HEK293 (cell line): ENCODE measurements at regions not wholly inside any gene's neighbourhood (a gene's known extent, or its start where the extent isn't known, plus 50 kb on each side); places are given as distances from the start of the nearest gene placed in this dataset.
"Not testable (repeated sequence)": the region's sequence is repeated elsewhere in the genome, so short reads cannot be mapped to it uniquely, and the experiment has no call there.

Experiments
- CTCF ChIA-PET: fragments of 350-600 bp; formaldehyde crosslinking; extraction: SDS; loops from one replicate; lab custom pipeline; 2021; ENCODE audit warnings: antibody characterized with exemption; lab: Yijun Ruan, JAX
- POLR2A ChIA-PET: fragments of 300-600 bp; formaldehyde crosslinking; extraction: SDS; loops from one replicate; lab custom pipeline; 2020; ENCODE audit warnings: antibody characterized with exemption, inconsistent platforms; lab: Yijun Ruan, JAX
- H3K27ac ChIP-seq: fragments of 200-500 bp; sonication (Bioruptor generic); 2 replicates; pipeline ENCODE4 v1.5.1; 2014; ENCODE audit warnings: low read depth, low read length, control low read depth, inconsistent platforms; ENCODE audit errors: extremely low read depth
- H3K36me3 ChIP-seq, 2 experiments: fragments of 200-500 bp in 1 of 2; sonication (Bioruptor generic) in 1 of 2; 1 replicate in 1 of 2; 2 replicates in 1 of 2; pipeline ENCODE4 v1.5.1; 2014 to 2017; ENCODE audit warnings: inconsistent platforms in 2 of 2, low read length in 2 of 2; ENCODE audit not compliant: control insufficient read depth in 2 of 2, insufficient read depth in 1 of 2
- H3K4me1 ChIP-seq: fragments of 200-500 bp; sonication (Bioruptor generic); 2 replicates; pipeline ENCODE4 v1.5.1; 2014; ENCODE audit warnings: mild to moderate bottlenecking, low read length, inconsistent platforms; ENCODE audit not compliant: control insufficient read depth, insufficient read depth
- H3K4me3 ChIP-seq: 2 replicates; pipeline ENCODE4 v1.5.1; 2011; ENCODE audit warnings: low read depth, mild to moderate bottlenecking, control low read depth, low read length, moderate library complexity
- H3K9me3 ChIP-seq: fragments of 200-500 bp; sonication (Bioruptor generic); 2 replicates; pipeline ENCODE4 v1.5.1; 2014; ENCODE audit warnings: low read depth, low read length, inconsistent platforms; ENCODE audit not compliant: control insufficient read depth, insufficient read depth
- ATF2 ChIP-seq: fragments of 450-650 bp; formaldehyde crosslinking; IDR thresholded peaks from 2 replicates; pipeline ENCODE4 v1.5.1; 2016; ENCODE audit warnings: missing biosample characterization, missing genetic modification characterization, low read depth
- HOXA7 ChIP-seq: sonication (generic); formaldehyde crosslinking; IDR thresholded peaks from 2 replicates; pipeline ENCODE4 v1.8.1; 2022; ENCODE audit warnings: missing genetic modification reagents, borderline replicate concordance
- KLF1 ChIP-seq: fragments of 450-650 bp; formaldehyde crosslinking; IDR thresholded peaks from 2 replicates; pipeline ENCODE4 v1.5.1; 2016; ENCODE audit warnings: missing biosample characterization, missing genetic modification characterization
- KLF7 ChIP-seq: fragments of 450-650 bp; formaldehyde crosslinking; IDR thresholded peaks from 2 replicates; pipeline ENCODE4 v1.5.1; 2016; ENCODE audit warnings: missing biosample characterization, missing genetic modification characterization, borderline replicate concordance
- ZBTB48 ChIP-seq: fragments of 450-650 bp; formaldehyde crosslinking; IDR thresholded peaks from 2 replicates; pipeline ENCODE4 v1.5.1; 2016; ENCODE audit warnings: missing biosample characterization, missing genetic modification characterization
- ZNF146 ChIP-seq: fragments of 450-650 bp; formaldehyde crosslinking; IDR thresholded peaks from 2 replicates; pipeline ENCODE4 v1.5.1; 2016; ENCODE audit warnings: missing biosample characterization, missing genetic modification characterization
- ZNF223 ChIP-seq: fragments of 450-650 bp; formaldehyde crosslinking; IDR thresholded peaks from 2 replicates; pipeline ENCODE4 v1.5.1; 2016; ENCODE audit warnings: missing biosample characterization, missing genetic modification characterization
- ZNF626 ChIP-seq: fragments of 450-650 bp; sonication (Bioruptor Pico); formaldehyde crosslinking; IDR thresholded peaks from 2 replicates; pipeline ENCODE4 v1.5.1; 2018; ENCODE audit warnings: missing biosample characterization, missing genetic modification characterization, inconsistent platforms
- ZNF654 ChIP-seq: fragments of 450-650 bp; formaldehyde crosslinking; IDR thresholded peaks from 2 replicates; pipeline ENCODE4 v1.5.1; 2016; ENCODE audit warnings: low read depth, missing biosample characterization, missing genetic modification characterization
- ZNF658 ChIP-seq: fragments of 450-650 bp; formaldehyde crosslinking; IDR thresholded peaks from 2 replicates; pipeline ENCODE4; 2016; ENCODE audit warnings: missing biosample characterization, missing genetic modification characterization
- TF ChIP-seq, protein P1 (sequence below): fragments of 450-650 bp; formaldehyde crosslinking; IDR thresholded peaks from 2 replicates; pipeline ENCODE4 v1.5.1; 2016; ENCODE audit warnings: missing biosample characterization, missing genetic modification characterization, borderline replicate concordance
- TF ChIP-seq, protein P2 (sequence below): sonication (generic); formaldehyde crosslinking; IDR thresholded peaks from 2 replicates; pipeline ENCODE4 v1.8.1; 2022; ENCODE audit warnings: mild to moderate bottlenecking, moderate library complexity, missing genetic modification reagents
- TF ChIP-seq, protein P3 (sequence below): fragments of 450-650 bp; formaldehyde crosslinking; IDR thresholded peaks from 2 replicates; pipeline ENCODE4 v1.5.1; 2016; ENCODE audit warnings: missing biosample characterization, missing genetic modification characterization

DNA sequence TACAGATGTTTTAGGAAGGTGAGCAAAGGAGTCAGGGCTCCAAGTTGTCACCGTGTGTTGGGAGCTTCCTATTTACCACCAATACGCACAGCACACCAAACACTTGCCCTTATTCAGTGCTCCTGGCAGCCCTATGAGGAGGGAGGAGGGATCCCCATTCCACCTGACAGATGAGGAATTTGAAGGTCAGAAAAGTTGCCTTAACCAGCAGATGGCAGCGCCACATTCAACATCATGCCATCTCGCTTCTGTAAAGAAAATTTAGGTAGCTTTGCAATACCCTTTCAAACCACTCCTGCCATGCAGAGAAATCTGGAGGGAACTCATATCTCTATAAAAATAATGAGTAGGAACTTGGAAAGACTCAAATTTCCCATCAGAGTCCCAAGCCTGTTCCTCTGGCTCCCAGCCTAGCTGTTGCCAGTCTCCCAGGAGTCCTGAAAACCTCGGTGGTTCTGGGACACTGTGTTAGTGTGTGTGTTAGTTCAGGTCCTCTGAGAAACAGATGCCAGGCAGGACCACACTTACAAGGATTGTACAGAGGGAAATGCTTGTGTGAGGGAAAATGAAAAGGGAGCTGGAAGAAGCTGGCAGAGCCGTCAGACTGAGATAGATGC is 410.5 kb downstream of the MED13L start:
- POLR2A ChIA-PET: no interaction called here
- TF ChIP-seq ZNF654 (tag by site-specific recombination): peak; percentile 17; the same call in 1 of the 2 replicates
- TF ChIP-seq KLF7 (tag by site-specific recombination): no peak
- H3K9me3 ChIP-seq: no peaks in the 10 kb centered on the region
- H3K36me3 ChIP-seq: no peaks in the 10 kb centered on the region
- no peaks in the 10 kb centered on the region for H3K4me1 ChIP-seq
- CTCF ChIA-PET: interaction anchor here (0.6 to 2.8 kb wide), 4 partner anchors 44 to 1205 kb away, joined by 3 to 15 read pairs (median 4); no protein-coding TSS in a partner anchor
- H3K4me3 ChIP-seq: no peak overlapping the region
- no peak overlapping the region for H3K27ac ChIP-seq

DNA sequence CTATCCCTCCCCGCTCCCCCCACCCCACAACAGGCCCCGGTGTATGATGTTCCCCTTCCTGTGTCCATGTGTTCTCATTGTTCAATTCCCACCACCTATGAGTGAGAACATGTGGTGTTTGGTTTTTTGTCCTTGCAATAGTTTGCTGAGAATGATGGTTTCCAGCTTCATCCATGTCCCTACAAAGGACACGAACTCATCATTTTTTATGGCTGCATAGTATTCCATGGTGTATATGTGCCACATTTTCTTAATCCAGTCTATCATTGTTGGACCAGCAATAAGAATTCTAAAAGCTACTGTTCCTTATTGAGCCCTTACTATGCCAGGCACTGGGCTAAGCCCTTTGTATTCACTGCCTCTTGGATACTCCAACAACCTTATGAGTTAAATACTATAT is 411.2 kb downstream of the MED13L start:
- H3K4me1 ChIP-seq, POLR2A ChIA-PET, H3K27ac ChIP-seq, H3K4me3 ChIP-seq, H3K36me3 ChIP-seq, H3K9me3 ChIP-seq: not testable (repeated sequence)
- peak; percentile 92 for TF ChIP-seq ZNF146 (tag by site-specific recombination)
- CTCF ChIA-PET: interaction anchor here (2.8 kb wide), 1 partner anchor 52 kb away, joined by 15 read pairs; no protein-coding TSS in a partner anchor

GRCh38 chr12:115864396-115864795 is 413.1 kb downstream of the MED13L start:
- ChIA-PET CTCF (interaction anchor here (1.1 to 1.4 kb wide), 2 partner anchors 8 to 54 kb away, joined by 3 to 6 read pairs; no protein-coding TSS in a partner anchor), POLR2A (no interaction called here)
- H3K27ac ChIP-seq: no peak overlapping the region
- no peaks in the 10 kb centered on the region for H3K9me3 ChIP-seq
- H3K4me1 ChIP-seq: peaks cover 4% of the 10 kb centered on the region; the same call in 1 of the 2 replicates
- no peak overlapping the region for H3K4me3 ChIP-seq
- TF ChIP-seq ZNF626 (tag by site-specific recombination): no peak
- TF ChIP-seq, protein P1, sequence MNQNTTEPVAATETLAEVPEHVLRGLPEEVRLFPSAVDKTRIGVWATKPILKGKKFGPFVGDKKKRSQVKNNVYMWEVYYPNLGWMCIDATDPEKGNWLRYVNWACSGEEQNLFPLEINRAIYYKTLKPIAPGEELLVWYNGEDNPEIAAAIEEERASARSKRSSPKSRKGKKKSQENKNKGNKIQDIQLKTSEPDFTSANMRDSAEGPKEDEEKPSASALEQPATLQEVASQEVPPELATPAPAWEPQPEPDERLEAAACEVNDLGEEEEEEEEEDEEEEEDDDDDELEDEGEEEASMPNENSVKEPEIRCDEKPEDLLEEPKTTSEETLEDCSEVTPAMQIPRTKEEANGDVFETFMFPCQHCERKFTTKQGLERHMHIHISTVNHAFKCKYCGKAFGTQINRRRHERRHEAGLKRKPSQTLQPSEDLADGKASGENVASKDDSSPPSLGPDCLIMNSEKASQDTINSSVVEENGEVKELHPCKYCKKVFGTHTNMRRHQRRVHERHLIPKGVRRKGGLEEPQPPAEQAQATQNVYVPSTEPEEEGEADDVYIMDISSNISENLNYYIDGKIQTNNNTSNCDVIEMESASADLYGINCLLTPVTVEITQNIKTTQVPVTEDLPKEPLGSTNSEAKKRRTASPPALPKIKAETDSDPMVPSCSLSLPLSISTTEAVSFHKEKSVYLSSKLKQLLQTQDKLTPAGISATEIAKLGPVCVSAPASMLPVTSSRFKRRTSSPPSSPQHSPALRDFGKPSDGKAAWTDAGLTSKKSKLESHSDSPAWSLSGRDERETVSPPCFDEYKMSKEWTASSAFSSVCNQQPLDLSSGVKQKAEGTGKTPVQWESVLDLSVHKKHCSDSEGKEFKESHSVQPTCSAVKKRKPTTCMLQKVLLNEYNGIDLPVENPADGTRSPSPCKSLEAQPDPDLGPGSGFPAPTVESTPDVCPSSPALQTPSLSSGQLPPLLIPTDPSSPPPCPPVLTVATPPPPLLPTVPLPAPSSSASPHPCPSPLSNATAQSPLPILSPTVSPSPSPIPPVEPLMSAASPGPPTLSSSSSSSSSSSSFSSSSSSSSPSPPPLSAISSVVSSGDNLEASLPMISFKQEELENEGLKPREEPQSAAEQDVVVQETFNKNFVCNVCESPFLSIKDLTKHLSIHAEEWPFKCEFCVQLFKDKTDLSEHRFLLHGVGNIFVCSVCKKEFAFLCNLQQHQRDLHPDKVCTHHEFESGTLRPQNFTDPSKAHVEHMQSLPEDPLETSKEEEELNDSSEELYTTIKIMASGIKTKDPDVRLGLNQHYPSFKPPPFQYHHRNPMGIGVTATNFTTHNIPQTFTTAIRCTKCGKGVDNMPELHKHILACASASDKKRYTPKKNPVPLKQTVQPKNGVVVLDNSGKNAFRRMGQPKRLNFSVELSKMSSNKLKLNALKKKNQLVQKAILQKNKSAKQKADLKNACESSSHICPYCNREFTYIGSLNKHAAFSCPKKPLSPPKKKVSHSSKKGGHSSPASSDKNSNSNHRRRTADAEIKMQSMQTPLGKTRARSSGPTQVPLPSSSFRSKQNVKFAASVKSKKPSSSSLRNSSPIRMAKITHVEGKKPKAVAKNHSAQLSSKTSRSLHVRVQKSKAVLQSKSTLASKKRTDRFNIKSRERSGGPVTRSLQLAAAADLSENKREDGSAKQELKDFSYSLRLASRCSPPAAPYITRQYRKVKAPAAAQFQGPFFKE (tag by site-specific recombination): no peak
- TF ChIP-seq ATF2 (tag by site-specific recombination): no peak
- no peak for TF ChIP-seq KLF1
- TF ChIP-seq ZNF658 (tag by site-specific recombination): no peak
- TF ChIP-seq ZNF223 (tag by site-specific recombination): no peak
- TF ChIP-seq, protein P2, sequence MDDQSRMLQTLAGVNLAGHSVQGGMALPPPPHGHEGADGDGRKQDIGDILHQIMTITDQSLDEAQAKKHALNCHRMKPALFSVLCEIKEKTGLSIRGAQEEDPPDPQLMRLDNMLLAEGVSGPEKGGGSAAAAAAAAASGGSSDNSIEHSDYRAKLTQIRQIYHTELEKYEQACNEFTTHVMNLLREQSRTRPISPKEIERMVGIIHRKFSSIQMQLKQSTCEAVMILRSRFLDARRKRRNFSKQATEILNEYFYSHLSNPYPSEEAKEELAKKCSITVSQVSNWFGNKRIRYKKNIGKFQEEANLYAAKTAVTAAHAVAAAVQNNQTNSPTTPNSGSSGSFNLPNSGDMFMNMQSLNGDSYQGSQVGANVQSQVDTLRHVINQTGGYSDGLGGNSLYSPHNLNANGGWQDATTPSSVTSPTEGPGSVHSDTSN (CRISPR knock-in tag): no peak
- TF ChIP-seq ZBTB48 (tag by site-specific recombination): no peak
- no peak for TF ChIP-seq HOXA7 (CRISPR knock-in tag)
- TF ChIP-seq, protein P3, sequence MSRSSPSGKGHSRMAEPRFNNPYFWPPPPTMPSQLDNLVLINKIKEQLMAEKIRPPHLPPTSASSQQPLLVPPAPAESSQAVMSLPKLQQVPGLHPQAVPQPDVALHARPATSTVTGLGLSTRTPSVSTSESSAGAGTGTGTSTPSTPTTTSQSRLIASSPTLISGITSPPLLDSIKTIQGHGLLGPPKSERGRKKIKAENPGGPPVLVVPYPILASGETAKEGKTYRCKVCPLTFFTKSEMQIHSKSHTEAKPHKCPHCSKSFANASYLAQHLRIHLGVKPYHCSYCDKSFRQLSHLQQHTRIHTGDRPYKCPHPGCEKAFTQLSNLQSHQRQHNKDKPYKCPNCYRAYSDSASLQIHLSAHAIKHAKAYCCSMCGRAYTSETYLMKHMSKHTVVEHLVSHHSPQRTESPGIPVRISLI (tag by site-specific recombination): no peak
- H3K36me3 ChIP-seq: no peaks in the 10 kb centered on the region
